Stomach (tissue), 4 donors: ENCODE measurements at regions not wholly inside any gene's neighbourhood (a gene's known extent, or its start where the extent isn't known, plus 50 kb on each side); places are given as distances from the start of the nearest gene placed in this dataset.

Source experiments
- CTCF ChIP-seq, 7 experiments: fragments of 450-650 bp in 4 of 7; fragments of 200-600 bp in 3 of 7; sonication (generic) in 3 of 7; IDR thresholded peaks; one replicate each; pipeline ENCODE4 v1.5.1; 2016 to 2019; ENCODE audit warnings: antibody characterized with exemption in 7 of 7, control low read depth in 2 of 7, mild to moderate bottlenecking in 1 of 7
- EP300 ChIP-seq: sonication (generic); formaldehyde crosslinking; IDR thresholded peaks from one replicate; pipeline ENCODE4 v1.6.1; 2017; ENCODE audit warnings: antibody characterized with exemption
- POLR2A ChIP-seq, 4 donors: fragments of 450-650 bp; IDR thresholded peaks; one replicate each; pipeline ENCODE4 v1.6.1; 2016; ENCODE audit warnings: antibody characterized with exemption in 4 of 4, control low read depth in 2 of 4, mild to moderate bottlenecking in 1 of 4, moderate library complexity in 1 of 4

- TF ChIP-seq EP300: no peak
- TF ChIP-seq POLR2A (IDR thresholded peaks at IDR 0.05): no peak
- no peak for TF ChIP-seq CTCF (IDR thresholded peaks at IDR 0.05)
Observed at GRCh38 chr5:5794118-5794560, 371.7 kb downstream of the ICE1 start.
